Left ventricle myocardium inferior (tissue), 1 donor: ENCODE measurements at regions not wholly inside any gene's neighbourhood (a gene's known extent, or its start where the extent isn't known, plus 50 kb on each side); places are given as distances from the start of the nearest gene placed in this dataset.
"Not testable (repeated sequence)": the region's sequence is repeated elsewhere in the genome, so short reads cannot be mapped to it uniquely, and the experiment has no call there.

ENCODE experiments used
- DNase-seq: peaks from one replicate; pipeline ENCODE4 v3.0.0-alpha.2; 2020
- H3K27ac ChIP-seq: fragments of 200-600 bp; replicated peaks from 2 replicates; pipeline ENCODE4 v1.8.0; 2021
- H3K27me3 ChIP-seq: fragments of 200-600 bp; 2 replicates; pipeline ENCODE4 v1.8.0; 2021; ENCODE audit warnings: low read depth
- H3K36me3 ChIP-seq: fragments of 200-600 bp; 2 replicates; pipeline ENCODE4 v1.8.0; 2021
- H3K4me1 ChIP-seq: fragments of 200-600 bp; 2 replicates; pipeline ENCODE4 v1.8.0; 2021
- H3K4me3 ChIP-seq: fragments of 200-600 bp; 2 replicates; pipeline ENCODE4 v1.8.0; 2021; ENCODE audit warnings: mild to moderate bottlenecking, moderate library complexity
- H3K9me3 ChIP-seq: fragments of 200-600 bp; replicated peaks from 2 replicates; pipeline ENCODE4 v1.8.0; 2021
- CTCF ChIP-seq: fragments of 200-600 bp; IDR thresholded peaks from 2 replicates; pipeline ENCODE4 v1.8.0; 2021; ENCODE audit warnings: antibody characterized with exemption, mild to moderate bottlenecking, borderline replicate concordance
- intact Hi-C: fragments of 100-400 bp; cut with micrococcal nuclease; formaldehyde crosslinking; loops from one replicate; pipeline ENCODE4 v1.11.0; 2022
- donor health status: DM: no; HTN: yes; CAD: no; lungs with severe emphysema.

GRCh38 chr2:49335546-49335945, 181.2 kb upstream of the FSHR start:
- no peak for DNase-seq
- no peaks in the 10 kb centered on the region for H3K4me1 ChIP-seq
- intact Hi-C loops = no loop called here
- no peak overlapping the region for H3K27ac ChIP-seq
- H3K27me3 ChIP-seq = no peaks in the 10 kb centered on the region
- no peak for TF ChIP-seq CTCF
- no peaks in the 10 kb centered on the region for H3K9me3 ChIP-seq
- no peaks in the 10 kb centered on the region for H3K36me3 ChIP-seq
- no peak overlapping the region for H3K4me3 ChIP-seq

- DNase-seq = no peak
- H3K4me1 ChIP-seq = no peaks in the 10 kb centered on the region
- H3K4me3 ChIP-seq = no peak overlapping the region
- TF ChIP-seq CTCF = peak; percentile 38
- intact Hi-C loops = no loop called here
- no peaks in the 10 kb centered on the region for H3K27me3 ChIP-seq
- no peaks in the 10 kb centered on the region for H3K9me3 ChIP-seq
- no peaks in the 10 kb centered on the region for H3K36me3 ChIP-seq
- no peak overlapping the region for H3K27ac ChIP-seq
Observed at GRCh38 chr2:49332415-49332814, 178.1 kb upstream of the FSHR start.

- intact Hi-C loops = no loop called here
- no peak for TF ChIP-seq CTCF
- DNase-seq = no peak
- Histone ChIP-seq H3K9me3 (peaks cover 32% of the 10 kb centered on the region), H3K27me3 (no peaks in the 10 kb centered on the region), H3K36me3 (no peaks in the 10 kb centered on the region), H3K4me3 (no peak overlapping the region), H3K4me1 (no peaks in the 10 kb centered on the region), H3K27ac (no peak overlapping the region)
Observed at GRCh38 chr2:49318531-49318930, 164.2 kb upstream of the FSHR start.

- no peak for DNase-seq
- TF ChIP-seq CTCF = no peak
- no peaks in the 10 kb centered on the region for H3K36me3 ChIP-seq
- H3K27ac ChIP-seq = no peak overlapping the region
- H3K27me3 ChIP-seq = no peaks in the 10 kb centered on the region
- intact Hi-C loops = no loop called here
- peaks cover 8% of the 10 kb centered on the region for H3K9me3 ChIP-seq
- H3K4me1 ChIP-seq = no peaks in the 10 kb centered on the region
- no peak overlapping the region for H3K4me3 ChIP-seq
Observed at GRCh38 chr2:49309461-49309860, 155.1 kb upstream of the FSHR start.

GRCh38 chr2:49306925-49307324, 152.6 kb upstream of the FSHR start:
- no peak for TF ChIP-seq CTCF
- intact Hi-C loops = no loop called here
- no peak for DNase-seq
- H3K4me1 ChIP-seq = no peaks in the 10 kb centered on the region
- no peaks in the 10 kb centered on the region for H3K36me3 ChIP-seq
- peaks cover 14% of the 10 kb centered on the region for H3K9me3 ChIP-seq
- no peak overlapping the region for H3K27ac ChIP-seq
- no peak overlapping the region for H3K4me3 ChIP-seq
- H3K27me3 ChIP-seq = no peaks in the 10 kb centered on the region

GRCh38 chr2:49298693-49299092, 144.4 kb upstream of the FSHR start:
- H3K36me3 ChIP-seq, H3K27ac ChIP-seq, H3K4me3 ChIP-seq, H3K9me3 ChIP-seq, intact Hi-C loops, DNase-seq, H3K27me3 ChIP-seq: not testable (repeated sequence)
- H3K4me1 ChIP-seq = peaks cover 15% of the 10 kb centered on the region
